SK-N-DZ (cell line): ENCODE measurements at regions not wholly inside any gene's neighbourhood (a gene's known extent, or its start where the extent isn't known, plus 50 kb on each side); places are given as distances from the start of the nearest gene placed in this dataset.
"Not testable (repeated sequence)": the region's sequence is repeated elsewhere in the genome, so short reads cannot be mapped to it uniquely, and the experiment has no call there.

Experiments
- DNase-seq: peaks from one replicate; pipeline ENCODE4 v3.0.0-alpha.2; 2015; ENCODE audit warnings: low spot score

- DNase-seq = peak; percentile 77
Measured at GRCh38 chr2:176569574-176569973, 300.3 kb downstream of the MTX2 start.

- no peak for DNase-seq
Measured at GRCh38 chr2:176573612-176574483, 304.6 kb downstream of the MTX2 start.

- peak; percentile 98 for DNase-seq
Measured at GRCh38 chr2:176574484-176575236, 305.4 kb downstream of the MTX2 start.

GRCh38 chr2:176575237-176575744, 306.0 kb downstream of the MTX2 start:
- DNase-seq = peak; percentile 54

- DNase-seq = no peak
Measured at GRCh38 chr2:176577054-176577453, 307.8 kb downstream of the MTX2 start.

- DNase-seq = not testable (repeated sequence)
Measured at GRCh38 chr2:176578292-176578691, 309.1 kb downstream of the MTX2 start.

- DNase-seq = no peak
Measured at GRCh38 chr2:176579608-176580007, 310.4 kb downstream of the MTX2 start.

GRCh38 chr2:176581557-176582165, 312.4 kb downstream of the MTX2 start:
- DNase-seq = peak; percentile 61

GRCh38 chr2:176582176-176582575, 312.9 kb downstream of the MTX2 start:
- DNase-seq = no peak

- DNase-seq = no peak
Measured at GRCh38 chr2:176582990-176583481, 313.8 kb downstream of the MTX2 start.

- DNase-seq = no peak
Measured at GRCh38 chr2:176583607-176584006, 314.4 kb downstream of the MTX2 start.

- DNase-seq = no peak
Measured at GRCh38 chr2:176584333-176584732, 315.1 kb downstream of the MTX2 start.

- DNase-seq = peak; percentile 63
Measured at GRCh38 chr2:176585291-176585690, 316.0 kb downstream of the MTX2 start.

- peak; percentile 72 for DNase-seq
Measured at GRCh38 chr2:176585791-176586190, 316.5 kb downstream of the MTX2 start.

GRCh38 chr2:176589287-176589686, 320.0 kb downstream of the MTX2 start:
- no peak for DNase-seq

GRCh38 chr2:176589825-176590440, 320.7 kb downstream of the MTX2 start:
- DNase-seq = peak; percentile 45

- no peak for DNase-seq
Measured at GRCh38 chr2:176592216-176592615, 323.0 kb downstream of the MTX2 start.

- DNase-seq = no peak
Measured at GRCh38 chr2:176595986-176596385, 326.7 kb downstream of the MTX2 start.

GRCh38 chr2:176597916-176598315, 328.7 kb downstream of the MTX2 start:
- DNase-seq = no peak

- DNase-seq = no peak
Measured at GRCh38 chr2:176598351-176598750, 329.1 kb downstream of the MTX2 start.

GRCh38 chr2:176599796-176600485, 330.7 kb downstream of the MTX2 start:
- no peak for DNase-seq
